ENCODE measurements at regions not wholly inside any gene's neighbourhood (a gene's known extent, or its start where the extent isn't known, plus 50 kb on each side); places are given as distances from the start of the nearest gene placed in this dataset.
A peak's percentile ranks its signal among the peaks of the same experiment; 100 is the strongest.

DNA sequence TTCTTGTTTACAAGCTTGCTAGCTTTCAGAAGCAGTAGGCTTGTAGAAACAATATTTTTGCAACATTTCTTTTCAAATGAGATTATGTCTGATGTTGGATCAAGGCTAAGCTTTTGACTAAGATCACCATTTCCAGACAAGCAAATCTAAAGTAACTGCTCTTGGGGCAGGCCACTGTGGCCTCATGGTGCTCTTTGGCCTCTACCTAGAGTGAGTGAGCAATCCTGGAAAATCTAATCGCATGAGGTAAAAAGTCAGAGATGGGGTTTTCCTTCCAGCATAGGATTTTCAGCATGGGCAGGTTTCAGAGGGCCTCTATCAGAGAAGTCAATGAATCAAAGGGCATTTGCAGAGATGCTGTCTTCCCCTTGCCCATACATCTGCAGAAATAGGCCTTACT lies 331.9 kb downstream of the OMA1 start:
- no peaks in the 10 kb centered on the region for H3K27me3 ChIP-seq (ENCODE audit: low read length)
- H3K4me3 ChIP-seq (ENCODE audit: low read length), result no peak overlapping the region
- no peaks in the 10 kb centered on the region for H3K9me2 ChIP-seq (replicated peaks; ENCODE audit: insufficient read depth, low read length)
- H3K9ac ChIP-seq (ENCODE audit: low read length), result no peak overlapping the region
- no peaks in the 10 kb centered on the region for H3K9me3 ChIP-seq (ENCODE audit: low read length)
- H3K79me2 ChIP-seq (ENCODE audit: low read length), result no peaks in the 10 kb centered on the region
- no peaks in the 10 kb centered on the region for H3K4me1 ChIP-seq (ENCODE audit: low read length)
- DNase-seq, result no peak
- H3K4me2 ChIP-seq (ENCODE audit: low read depth, low read length, poor library complexity, severe bottlenecking), result no peak overlapping the region
- H4K20me1 ChIP-seq (ENCODE audit: insufficient read depth, low read depth, low read length), result no peaks in the 10 kb centered on the region
- no peaks in the 10 kb centered on the region for H3K36me3 ChIP-seq (ENCODE audit: insufficient read depth, low read length)
- H2AFZ ChIP-seq (ENCODE audit: low read length), result no peak overlapping the region
- no peak overlapping the region for H3K27ac ChIP-seq (ENCODE audit: low read length)

DNA sequence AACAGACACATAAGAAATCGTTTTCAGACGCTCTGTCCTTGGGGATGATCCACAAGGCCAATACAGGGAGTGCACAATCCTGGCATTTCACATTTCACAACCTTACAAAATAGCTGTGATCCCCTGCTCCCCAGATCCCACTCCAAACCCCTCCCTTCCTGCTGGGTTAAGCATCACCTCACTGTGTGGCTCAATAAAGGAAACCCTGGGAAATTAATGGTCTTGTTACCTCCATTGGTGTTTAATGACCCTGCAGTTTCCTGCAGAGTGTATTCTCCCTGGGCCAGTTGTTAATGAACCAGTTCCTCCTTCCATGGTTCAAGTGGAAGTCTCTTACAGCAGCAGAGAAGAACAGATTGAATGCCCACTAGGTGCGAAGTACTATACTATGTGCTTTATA lies 334.7 kb downstream of the OMA1 start:
- H3K36me3 ChIP-seq (ENCODE audit: insufficient read depth, low read length), result no peaks in the 10 kb centered on the region
- H3K4me2 ChIP-seq (ENCODE audit: low read depth, low read length, poor library complexity, severe bottlenecking), result no peak overlapping the region
- H3K27ac ChIP-seq (ENCODE audit: low read length), result no peak overlapping the region
- H3K4me1 ChIP-seq (ENCODE audit: low read length), result no peaks in the 10 kb centered on the region
- no peaks in the 10 kb centered on the region for H4K20me1 ChIP-seq (ENCODE audit: insufficient read depth, low read depth, low read length)
- H3K9me3 ChIP-seq (ENCODE audit: low read length), result no peaks in the 10 kb centered on the region
- peaks cover 5% of the 10 kb centered on the region; the same call in 1 of the 2 replicates for H3K27me3 ChIP-seq (ENCODE audit: low read length)
- H3K9ac ChIP-seq (ENCODE audit: low read length), result no peak overlapping the region
- no peak overlapping the region for H3K4me3 ChIP-seq (ENCODE audit: low read length)
- no peaks in the 10 kb centered on the region for H3K9me2 ChIP-seq (replicated peaks; ENCODE audit: insufficient read depth, low read length)
- no peak for DNase-seq
- no peaks in the 10 kb centered on the region for H3K79me2 ChIP-seq (ENCODE audit: low read length)
- H2AFZ ChIP-seq (ENCODE audit: low read length), result no peak overlapping the region

DNA sequence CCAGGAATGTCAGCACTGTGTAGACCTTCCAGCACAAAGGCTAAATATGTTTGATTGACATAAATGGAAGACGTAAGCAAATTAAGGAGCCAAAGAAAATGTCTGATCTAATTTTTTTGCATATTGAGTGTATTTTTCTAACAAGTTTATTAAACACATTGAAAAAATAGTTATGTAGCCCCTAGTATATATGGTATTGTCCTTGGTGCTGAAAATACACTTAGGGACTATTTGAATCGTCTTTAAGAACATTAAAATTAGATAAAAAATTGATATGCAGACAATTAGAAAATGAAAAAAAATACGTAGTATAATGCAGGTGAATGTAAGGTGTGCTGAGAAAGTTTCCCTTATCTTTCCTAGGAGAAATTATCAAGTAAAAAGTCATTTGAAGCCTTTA lies 337.0 kb downstream of the OMA1 start:
- Histone ChIP-seq H3K79me2 (ENCODE audit: low read length) (no peaks in the 10 kb centered on the region), H3K9me2 (replicated peaks; ENCODE audit: insufficient read depth, low read length) (no peaks in the 10 kb centered on the region), H3K36me3 (ENCODE audit: insufficient read depth, low read length) (no peaks in the 10 kb centered on the region), H3K4me2 (ENCODE audit: low read depth, low read length, poor library complexity, severe bottlenecking) (no peak overlapping the region), H3K27ac (ENCODE audit: low read length) (no peak overlapping the region), H3K9me3 (ENCODE audit: low read length) (no peaks in the 10 kb centered on the region), H4K20me1 (ENCODE audit: insufficient read depth, low read depth, low read length) (no peaks in the 10 kb centered on the region), H3K4me1 (ENCODE audit: low read length) (no peaks in the 10 kb centered on the region), H2AFZ (ENCODE audit: low read length) (no peak overlapping the region), H3K9ac (ENCODE audit: low read length) (no peak overlapping the region), H3K4me3 (ENCODE audit: low read length) (no peak overlapping the region), H3K27me3 (ENCODE audit: low read length) (peaks cover 5% of the 10 kb centered on the region)
- DNase-seq, result no peak

DNA sequence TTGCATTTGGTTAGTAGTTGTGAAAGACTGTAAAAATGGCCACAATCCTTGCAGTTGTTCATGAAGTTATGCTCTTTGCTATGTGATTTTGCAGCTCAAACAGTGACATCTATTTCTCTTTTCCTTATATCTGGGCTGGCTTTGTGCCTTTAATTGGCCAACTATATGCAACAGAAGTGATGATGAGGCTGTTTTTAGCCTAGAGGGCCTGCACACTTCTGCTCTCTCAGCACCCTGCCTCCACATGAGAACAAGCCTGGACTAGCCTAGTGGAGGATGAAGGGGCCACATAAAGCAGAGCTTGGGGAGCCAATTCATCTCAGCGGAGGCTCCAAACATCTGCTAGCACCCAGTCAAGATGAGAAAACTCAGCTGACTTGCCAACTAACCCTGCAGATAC lies 339.8 kb downstream of the OMA1 start:
- Histone ChIP-seq H3K27me3 (ENCODE audit: low read length) (peaks cover 5% of the 10 kb centered on the region), H3K36me3 (ENCODE audit: insufficient read depth, low read length) (no peaks in the 10 kb centered on the region), H3K4me2 (ENCODE audit: low read depth, low read length, poor library complexity, severe bottlenecking) (no peak overlapping the region), H2AFZ (ENCODE audit: low read length) (no peak overlapping the region), H3K4me3 (ENCODE audit: low read length) (no peak overlapping the region), H3K9me2 (replicated peaks; ENCODE audit: insufficient read depth, low read length) (no peaks in the 10 kb centered on the region), H3K9ac (ENCODE audit: low read length) (no peak overlapping the region), H3K79me2 (ENCODE audit: low read length) (no peaks in the 10 kb centered on the region), H4K20me1 (ENCODE audit: insufficient read depth, low read depth, low read length) (no peaks in the 10 kb centered on the region), H3K27ac (ENCODE audit: low read length) (no peak overlapping the region), H3K4me1 (ENCODE audit: low read length) (no peaks in the 10 kb centered on the region), H3K9me3 (ENCODE audit: low read length) (no peaks in the 10 kb centered on the region)
- DNase-seq, result no peak

DNA sequence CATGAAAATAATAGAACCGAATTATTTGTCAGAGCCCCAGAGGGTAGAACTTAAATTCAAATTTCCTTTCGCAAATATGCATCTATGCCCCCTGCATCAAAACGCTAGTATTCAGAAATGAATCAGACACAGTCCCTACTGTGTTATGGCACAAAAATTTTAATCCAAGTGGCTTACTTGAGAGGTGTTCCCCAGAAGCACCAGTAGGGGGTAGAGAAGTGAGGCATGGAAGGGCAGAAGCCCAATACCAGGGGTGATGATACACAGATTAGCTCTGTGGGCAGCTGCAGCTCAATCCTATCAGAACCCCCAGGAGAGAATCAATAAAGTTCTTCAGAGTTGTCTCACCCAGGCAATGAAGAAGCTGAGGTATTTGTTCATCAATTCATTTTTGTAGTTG lies 342.2 kb downstream of the OMA1 start:
- Histone ChIP-seq H3K27ac (ENCODE audit: low read length) (no peak overlapping the region), H3K4me1 (ENCODE audit: low read length) (no peaks in the 10 kb centered on the region), H3K27me3 (ENCODE audit: low read length) (peaks cover 5% of the 10 kb centered on the region), H3K4me3 (ENCODE audit: low read length) (no peak overlapping the region), H3K9ac (ENCODE audit: low read length) (no peak overlapping the region), H2AFZ (ENCODE audit: low read length) (no peak overlapping the region), H3K9me2 (replicated peaks; ENCODE audit: insufficient read depth, low read length) (no peaks in the 10 kb centered on the region), H4K20me1 (ENCODE audit: insufficient read depth, low read depth, low read length) (no peaks in the 10 kb centered on the region), H3K79me2 (ENCODE audit: low read length) (no peaks in the 10 kb centered on the region), H3K4me2 (ENCODE audit: low read depth, low read length, poor library complexity, severe bottlenecking) (no peak overlapping the region), H3K9me3 (ENCODE audit: low read length) (no peaks in the 10 kb centered on the region), H3K36me3 (ENCODE audit: insufficient read depth, low read length) (no peaks in the 10 kb centered on the region)
- peak; percentile 71 for DNase-seq

DNA sequence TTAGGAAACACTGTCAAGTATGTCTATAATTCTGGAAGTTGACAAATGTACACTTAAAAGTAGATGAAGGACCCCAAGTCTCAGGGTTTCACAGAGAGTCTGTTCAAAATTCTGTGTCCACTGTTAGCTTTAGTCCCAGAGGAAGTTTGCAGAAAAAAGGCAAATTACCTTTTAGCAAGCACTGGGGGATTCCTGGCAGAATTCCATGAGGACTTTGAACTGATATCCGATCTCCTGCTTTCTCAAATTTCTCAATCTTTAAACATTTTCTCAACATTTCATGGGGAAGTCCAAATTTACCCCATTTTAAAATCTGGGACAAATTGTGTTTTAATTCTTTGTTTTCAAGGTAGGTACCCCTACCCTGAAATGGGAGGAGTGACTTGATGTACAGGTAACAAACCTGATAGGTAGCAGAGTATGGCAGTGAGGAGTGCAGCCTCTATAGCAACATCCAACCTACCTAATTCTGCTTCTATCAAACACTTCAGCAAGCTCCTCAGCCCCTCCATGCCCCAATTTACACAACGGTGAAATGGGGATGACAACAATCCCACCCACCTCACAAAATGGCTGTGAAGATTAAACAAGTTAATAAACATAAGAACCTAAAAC lies 344.9 kb downstream of the OMA1 start:
- Histone ChIP-seq H3K27ac (ENCODE audit: low read length) (no peak overlapping the region), H3K9me2 (replicated peaks; ENCODE audit: insufficient read depth, low read length) (no peaks in the 10 kb centered on the region), H3K79me2 (ENCODE audit: low read length) (no peaks in the 10 kb centered on the region), H3K9me3 (ENCODE audit: low read length) (no peaks in the 10 kb centered on the region), H3K27me3 (ENCODE audit: low read length) (no peaks in the 10 kb centered on the region; the same call in none of the 2 replicates), H3K9ac (ENCODE audit: low read length) (no peak overlapping the region), H2AFZ (ENCODE audit: low read length) (no peak overlapping the region), H4K20me1 (ENCODE audit: insufficient read depth, low read depth, low read length) (no peaks in the 10 kb centered on the region), H3K4me3 (ENCODE audit: low read length) (no peak overlapping the region), H3K4me2 (ENCODE audit: low read depth, low read length, poor library complexity, severe bottlenecking) (no peak overlapping the region), H3K4me1 (ENCODE audit: low read length) (peaks cover 7% of the 10 kb centered on the region), H3K36me3 (ENCODE audit: insufficient read depth, low read length) (no peaks in the 10 kb centered on the region)
- DNase-seq, result no peak

DNA sequence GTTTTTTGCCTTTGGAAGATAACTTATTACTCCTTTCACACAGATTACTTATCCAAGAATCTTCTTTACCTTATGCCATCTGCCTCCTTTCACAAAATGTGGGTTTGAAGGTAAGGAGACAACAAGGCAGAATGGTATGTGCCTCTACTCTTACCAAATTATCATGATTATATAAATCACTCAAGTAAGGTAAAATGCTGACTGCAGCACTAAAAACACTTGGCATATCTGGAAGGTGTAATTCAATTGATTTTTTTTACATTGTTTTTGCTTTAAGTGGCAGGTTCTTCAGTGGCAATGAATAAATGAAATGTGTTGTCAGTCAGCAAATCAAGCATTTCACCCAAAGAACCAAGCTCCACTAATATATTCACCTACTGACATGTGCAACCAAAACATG lies 346.1 kb downstream of the OMA1 start:
- H3K27me3 ChIP-seq (ENCODE audit: low read length), result no peaks in the 10 kb centered on the region; the same call in 1 of the 2 replicates
- DNase-seq, result no peak
- H3K4me1 ChIP-seq (ENCODE audit: low read length), result peaks cover 15% of the 10 kb centered on the region
- H3K27ac ChIP-seq (ENCODE audit: low read length), result no peak overlapping the region
- H3K9me2 ChIP-seq (replicated peaks; ENCODE audit: insufficient read depth, low read length), result no peaks in the 10 kb centered on the region
- no peaks in the 10 kb centered on the region for H3K9me3 ChIP-seq (ENCODE audit: low read length)
- no peak overlapping the region for H2AFZ ChIP-seq (ENCODE audit: low read length)
- no peak overlapping the region for H3K4me2 ChIP-seq (ENCODE audit: low read depth, low read length, poor library complexity, severe bottlenecking)
- no peaks in the 10 kb centered on the region for H4K20me1 ChIP-seq (ENCODE audit: insufficient read depth, low read depth, low read length)
- no peaks in the 10 kb centered on the region for H3K36me3 ChIP-seq (ENCODE audit: insufficient read depth, low read length)
- H3K9ac ChIP-seq (ENCODE audit: low read length), result no peak overlapping the region
- H3K79me2 ChIP-seq (ENCODE audit: low read length), result no peaks in the 10 kb centered on the region
- H3K4me3 ChIP-seq (ENCODE audit: low read length), result no peak overlapping the region

DNA sequence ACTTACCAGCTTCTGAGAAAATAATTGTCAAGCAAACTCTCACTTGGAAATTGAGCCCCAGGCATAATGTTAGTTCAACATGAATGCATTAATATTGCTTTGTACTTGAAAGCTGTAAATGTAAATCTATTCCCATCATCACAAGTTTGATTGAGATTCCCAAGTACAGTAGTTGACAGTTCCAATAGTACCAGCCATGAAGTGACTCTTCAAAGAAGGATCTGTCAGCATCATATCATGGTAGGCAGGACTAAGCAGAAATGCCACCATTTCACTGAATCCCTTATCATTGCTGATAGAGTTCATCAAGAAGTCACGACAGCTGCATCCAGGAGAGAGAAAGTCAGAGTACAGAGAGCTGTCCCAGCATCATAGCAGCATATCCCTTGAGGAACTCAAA lies 348.7 kb downstream of the OMA1 start:
- H3K27me3 ChIP-seq (ENCODE audit: low read length), result no peaks in the 10 kb centered on the region; the same call in 1 of the 2 replicates
- no peaks in the 10 kb centered on the region for H3K36me3 ChIP-seq (ENCODE audit: insufficient read depth, low read length)
- no peak overlapping the region for H3K4me3 ChIP-seq (ENCODE audit: low read length)
- H4K20me1 ChIP-seq (ENCODE audit: insufficient read depth, low read depth, low read length), result no peaks in the 10 kb centered on the region
- H3K9me2 ChIP-seq (replicated peaks; ENCODE audit: insufficient read depth, low read length), result no peaks in the 10 kb centered on the region
- H3K9me3 ChIP-seq (ENCODE audit: low read length), result no peaks in the 10 kb centered on the region
- no peak overlapping the region for H2AFZ ChIP-seq (ENCODE audit: low read length)
- H3K9ac ChIP-seq (ENCODE audit: low read length), result no peak overlapping the region
- H3K79me2 ChIP-seq (ENCODE audit: low read length), result no peaks in the 10 kb centered on the region
- no peak for DNase-seq
- H3K27ac ChIP-seq (ENCODE audit: low read length), result no peak overlapping the region
- H3K4me1 ChIP-seq (ENCODE audit: low read length), result peaks cover 15% of the 10 kb centered on the region
- H3K4me2 ChIP-seq (ENCODE audit: low read depth, low read length, poor library complexity, severe bottlenecking), result no peak overlapping the region
